Nephron (organoid): ENCODE measurements at regions not wholly inside any gene's neighbourhood (a gene's known extent, or its start where the extent isn't known, plus 50 kb on each side); places are given as distances from the start of the nearest gene placed in this dataset.

Source experiments
- H3K27ac Mint-ChIP-seq, 3 experiments: 2 replicates each; pipeline ENCODE4 v1.8.0; 2020; ENCODE audit warnings: mixed read lengths in 3 of 3, mild to moderate bottlenecking in 2 of 3, moderate library complexity in 1 of 3
- H3K27me3 Mint-ChIP-seq: 2 replicates; pipeline ENCODE4 v1.8.0; 2021; ENCODE audit warnings: low read depth, mild to moderate bottlenecking, moderate library complexity, mixed read lengths
- H3K36me3 Mint-ChIP-seq: 2 replicates; pipeline ENCODE4 v1.8.0; 2020; ENCODE audit warnings: low read depth, mixed read lengths
- H3K4me1 Mint-ChIP-seq: 2 replicates; pipeline ENCODE4 v1.8.0; 2020; ENCODE audit warnings: mixed read lengths
- H3K4me3 Mint-ChIP-seq, 3 experiments: 2 replicates each; pipeline ENCODE4 v1.8.0; 2020; ENCODE audit warnings: mild to moderate bottlenecking in 3 of 3, mixed read lengths in 3 of 3, moderate library complexity in 2 of 3
- H3K9me3 Mint-ChIP-seq: 2 replicates; pipeline ENCODE4 v1.8.0; 2020; ENCODE audit warnings: mixed read lengths
- CTCF ChIP-seq, 3 experiments: fragments of 200-600 bp; sonication (generic); IDR thresholded peaks; one replicate each; pipeline ENCODE4 v1.5.0; 2021; ENCODE audit warnings: antibody characterized with exemption in 3 of 3; ENCODE audit not compliant: unreplicated experiment in 3 of 3

GRCh38 chr12:30814295-30814655, 59.5 kb upstream of the CAPRIN2 start:
- H3K4me3 Mint-ChIP-seq, result no peak overlapping the region
- H3K27ac Mint-ChIP-seq, result no peak overlapping the region
- H3K27me3 Mint-ChIP-seq, result no peaks in the 10 kb centered on the region
- peaks cover 4% of the 10 kb centered on the region for H3K36me3 Mint-ChIP-seq
- no peaks in the 10 kb centered on the region for H3K4me1 Mint-ChIP-seq
- no peak for TF ChIP-seq CTCF (IDR thresholded peaks at IDR 0.05; ENCODE audit: unreplicated experiment in 3 of 3)
- H3K9me3 Mint-ChIP-seq, result peaks cover 8% of the 10 kb centered on the region

- Mint-ChIP-seq H3K27me3 (no peaks in the 10 kb centered on the region), H3K4me3 (no peak overlapping the region), H3K4me1 (no peaks in the 10 kb centered on the region), H3K27ac (peak overlapping the region in 1 of 3 experiments; percentile 72), H3K9me3 (peaks cover 11% of the 10 kb centered on the region), H3K36me3 (peaks cover 3% of the 10 kb centered on the region)
- no peak for TF ChIP-seq CTCF (IDR thresholded peaks at IDR 0.05; ENCODE audit: unreplicated experiment in 3 of 3)
Measured at GRCh38 chr12:30813525-30814294, 59.0 kb upstream of the CAPRIN2 start.

DNA sequence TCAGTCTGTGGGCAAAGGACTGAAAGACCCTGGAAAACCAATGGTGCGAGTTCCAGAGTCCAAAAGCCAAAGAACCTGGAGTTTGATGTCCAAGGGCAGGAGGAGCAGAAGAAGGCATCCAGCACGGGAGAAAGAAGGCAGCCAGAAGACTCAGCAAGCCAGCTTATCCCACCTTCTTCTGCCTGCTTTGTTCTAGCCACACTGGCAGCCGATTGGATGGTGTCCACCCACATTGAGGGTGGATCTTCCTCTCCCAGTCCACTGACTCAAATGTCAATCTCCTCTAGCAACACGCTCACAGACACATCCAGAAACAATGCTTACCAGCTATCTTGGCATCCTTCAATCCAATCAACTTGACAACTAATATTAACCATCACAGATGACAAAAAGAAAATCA, 57.2 kb upstream of the CAPRIN2 start:
- peaks cover 21% of the 10 kb centered on the region for H3K9me3 Mint-ChIP-seq
- peaks cover 11% of the 10 kb centered on the region for H3K36me3 Mint-ChIP-seq
- no peaks in the 10 kb centered on the region for H3K27me3 Mint-ChIP-seq
- H3K27ac Mint-ChIP-seq, result no peak overlapping the region
- no peak for TF ChIP-seq CTCF (IDR thresholded peaks at IDR 0.05; ENCODE audit: unreplicated experiment in 3 of 3)
- no peak overlapping the region for H3K4me3 Mint-ChIP-seq
- H3K4me1 Mint-ChIP-seq, result no peaks in the 10 kb centered on the region

DNA sequence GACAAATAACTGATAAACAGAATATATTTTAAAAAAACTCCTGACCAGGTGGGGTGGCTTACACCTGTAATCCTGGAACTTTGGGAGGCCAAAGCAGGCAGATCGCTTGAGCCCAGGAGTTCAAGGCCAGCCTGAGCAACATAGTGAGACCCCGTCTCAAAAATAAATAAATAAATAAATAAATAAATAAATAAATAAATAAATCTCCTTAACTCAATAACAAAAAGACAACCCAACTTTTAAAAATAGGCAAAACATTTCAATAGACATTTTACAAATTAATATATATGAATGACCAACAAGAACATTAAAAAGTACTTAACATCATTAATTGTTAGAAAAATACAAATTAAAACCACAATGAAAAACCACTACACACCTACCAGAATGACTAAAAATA, 56.2 kb upstream of the CAPRIN2 start:
- no peaks in the 10 kb centered on the region for H3K27me3 Mint-ChIP-seq
- H3K36me3 Mint-ChIP-seq, result peaks cover 11% of the 10 kb centered on the region
- H3K4me1 Mint-ChIP-seq, result no peaks in the 10 kb centered on the region
- TF ChIP-seq CTCF (IDR thresholded peaks at IDR 0.05; ENCODE audit: unreplicated experiment in 3 of 3), result no peak
- peaks cover 26% of the 10 kb centered on the region for H3K9me3 Mint-ChIP-seq
- H3K4me3 Mint-ChIP-seq, result no peak overlapping the region
- H3K27ac Mint-ChIP-seq, result no peak overlapping the region

DNA sequence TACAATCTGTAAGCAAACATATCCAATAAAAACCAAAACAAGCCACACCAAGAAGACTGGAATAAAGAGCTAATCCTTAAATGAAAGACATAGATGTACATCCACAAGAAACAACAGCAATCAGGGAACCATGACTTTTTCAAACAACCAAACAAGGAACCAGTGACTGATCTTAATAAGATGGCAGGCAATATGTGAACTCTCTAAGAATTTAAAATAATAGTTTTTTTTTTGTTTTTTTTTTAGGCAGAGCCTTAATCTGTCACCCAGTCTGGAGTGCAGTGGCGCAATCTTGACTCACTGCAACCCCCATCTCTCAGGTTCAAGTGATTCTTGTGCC, 52.9 kb upstream of the CAPRIN2 start:
- Mint-ChIP-seq H3K4me3 (no peak overlapping the region), H3K27ac (no peak overlapping the region), H3K9me3 (peaks cover 41% of the 10 kb centered on the region), H3K36me3 (peaks cover 27% of the 10 kb centered on the region), H3K27me3 (no peaks in the 10 kb centered on the region), H3K4me1 (no peaks in the 10 kb centered on the region)
- TF ChIP-seq CTCF (IDR thresholded peaks at IDR 0.05; ENCODE audit: unreplicated experiment in 3 of 3), result peak in 1 of 3 experiments; percentile 2

GRCh38 chr12:30806989-30807694, 52.4 kb upstream of the CAPRIN2 start:
- H3K27me3 Mint-ChIP-seq, result no peaks in the 10 kb centered on the region
- no peaks in the 10 kb centered on the region for H3K4me1 Mint-ChIP-seq
- no peak overlapping the region for H3K4me3 Mint-ChIP-seq

More at GRCh38 chr12:30806989-30807694, 52.4 kb upstream of the CAPRIN2 start:
- Mint-ChIP-seq H3K36me3 (peaks cover 27% of the 10 kb centered on the region), H3K27ac (no peak overlapping the region), H3K9me3 (peaks cover 41% of the 10 kb centered on the region)
- TF ChIP-seq CTCF (IDR thresholded peaks at IDR 0.05; ENCODE audit: unreplicated experiment in 3 of 3), result peak; percentile 56 to 80 (median 60)
